ENCODE measurements at regions not wholly inside any gene's neighbourhood (a gene's known extent, or its start where the extent isn't known, plus 50 kb on each side); places are given as distances from the start of the nearest gene placed in this dataset.

GRCh38 chr12:84804691-84805473 lies 107.7 kb downstream of the SLC6A15 start:
- TF ChIP-seq CTCF (IDR thresholded peaks at IDR 0.05) (no peak), POLR2A (IDR thresholded peaks at IDR 0.05) (no peak), POLR2AphosphoS5 (IDR thresholded peaks at IDR 0.05) (no peak)
